GM12891 (cell line): ENCODE measurements at regions not wholly inside any gene's neighbourhood (a gene's known extent, or its start where the extent isn't known, plus 50 kb on each side); places are given as distances from the start of the nearest gene placed in this dataset.

Source experiments
- DNase-seq: peaks from one replicate; pipeline ENCODE4 v3.0.0; 2011; ENCODE audit warnings: low spot score; ENCODE audit not compliant: insufficient read length
- FAIRE-seq: peaks from 2 replicates; lab custom pipeline; 2011; peaks lifted over from hg19 to GRCh38; lab: Jason Lieb, UNC
- PAX5 ChIP-seq: IDR thresholded peaks from 2 replicates; pipeline ENCODE4 v1.6.1; 2011; ENCODE audit warnings: low read length, moderate library complexity, mild to moderate bottlenecking; ENCODE audit not compliant: insufficient read depth, severe bottlenecking
- POLR2A ChIP-seq: IDR thresholded peaks from 2 replicates; pipeline ENCODE4 v1.6.1; 2011; ENCODE audit warnings: low read depth, low read length, control low read depth
- POLR2AphosphoS5 ChIP-seq: IDR thresholded peaks from 2 replicates; pipeline ENCODE4 v1.6.1; 2011; ENCODE audit warnings: low read depth, low read length, control low read depth
- POU2F2 ChIP-seq: IDR thresholded peaks from 2 replicates; pipeline ENCODE4 v1.6.1; 2011; ENCODE audit warnings: low read depth, mild to moderate bottlenecking, control low read depth, low read length, moderate library complexity
- SPI1 ChIP-seq: IDR thresholded peaks from 2 replicates; pipeline ENCODE4 v1.6.1; 2011; ENCODE audit warnings: low read depth, low read length, control low read depth
- TAF1 ChIP-seq: IDR thresholded peaks from 2 replicates; pipeline ENCODE4 v1.6.1; 2011; ENCODE audit warnings: low read depth, low read length, control low read depth

- DNase-seq (no peak), FAIRE-seq (no peak)
- no peak for TF ChIP-seq PAX5
- no peak for TF ChIP-seq SPI1
- no peak for TF ChIP-seq POU2F2
- TF ChIP-seq POLR2A, result no peak
Measured at GRCh38 chr13:72599178-72599743, 128.2 kb downstream of the MZT1 start.

DNA sequence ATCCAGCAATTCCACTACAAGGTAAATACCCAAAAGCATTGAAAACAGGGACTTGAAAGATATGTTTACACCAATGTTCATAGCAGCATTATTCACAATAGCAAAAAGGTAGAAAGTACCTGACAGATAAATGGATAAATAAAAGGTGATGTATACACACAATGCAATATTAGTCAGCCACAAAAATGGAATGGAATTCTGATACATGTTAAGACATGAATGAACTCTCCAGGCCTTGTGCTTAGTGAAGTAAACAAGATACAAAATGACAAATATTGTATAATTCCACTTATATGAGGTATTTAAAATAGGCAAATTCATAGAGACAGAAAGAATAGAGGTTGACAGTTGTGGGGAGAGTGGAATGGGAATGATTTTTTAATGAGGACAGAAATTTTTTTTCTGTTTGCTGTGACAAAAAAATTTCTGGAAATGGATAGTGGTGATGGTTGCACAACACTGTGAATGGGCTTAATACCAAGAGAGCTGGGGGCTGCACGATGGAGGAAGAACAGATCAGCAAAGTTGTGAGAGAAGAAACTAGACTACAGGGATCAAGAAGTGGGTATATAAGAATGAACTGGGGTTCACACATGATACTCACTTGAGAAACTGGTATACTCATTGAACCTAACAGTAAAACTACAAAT is 137.2 kb downstream of the MZT1 start:
- FAIRE-seq (no peak), DNase-seq (no peak)
- TF ChIP-seq POLR2A, result no peak
- TF ChIP-seq SPI1, result no peak
- no peak for TF ChIP-seq POU2F2
- no peak for TF ChIP-seq POLR2AphosphoS5

- TF ChIP-seq POU2F2 (no peak), TAF1 (no peak), POLR2AphosphoS5 (no peak), SPI1 (no peak), POLR2A (no peak), PAX5 (no peak)
- DNase-seq, result no peak
- FAIRE-seq, result no peak
Measured at GRCh38 chr13:72586518-72586917, 140.9 kb downstream of the MZT1 start.

- TF ChIP-seq TAF1 (no peak), POU2F2 (no peak), POLR2AphosphoS5 (no peak), SPI1 (no peak), POLR2A (no peak), PAX5 (no peak)
- DNase-seq (no peak), FAIRE-seq (no peak)
Measured at GRCh38 chr13:72585254-72585653, 142.2 kb downstream of the MZT1 start.

GRCh38 chr13:72571191-72571590 is 156.2 kb downstream of the MZT1 start:
- DNase-seq, result no peak
- no peak for TF ChIP-seq POLR2AphosphoS5
- no peak for TF ChIP-seq PAX5
- no peak for TF ChIP-seq SPI1
- no peak for TF ChIP-seq POU2F2
- no peak for TF ChIP-seq POLR2A
- TF ChIP-seq TAF1, result no peak
- FAIRE-seq, result no peak

- DNase-seq (no peak), FAIRE-seq (no peak)
- no peak for TF ChIP-seq TAF1
- no peak for TF ChIP-seq POU2F2
- no peak for TF ChIP-seq POLR2AphosphoS5
- TF ChIP-seq POLR2A, result no peak
- TF ChIP-seq SPI1, result no peak
- TF ChIP-seq PAX5, result no peak
Measured at GRCh38 chr13:72570019-72570418, 157.4 kb downstream of the MZT1 start.

GRCh38 chr13:72567566-72567965 is 159.9 kb downstream of the MZT1 start:
- FAIRE-seq (no peak), DNase-seq (no peak)
- no peak for TF ChIP-seq POLR2AphosphoS5
- TF ChIP-seq POU2F2, result no peak
- no peak for TF ChIP-seq PAX5
- no peak for TF ChIP-seq TAF1
- no peak for TF ChIP-seq SPI1
- TF ChIP-seq POLR2A, result no peak

- no peak for DNase-seq
- no peak for TF ChIP-seq POLR2A
- TF ChIP-seq SPI1, result no peak
- no peak for TF ChIP-seq POLR2AphosphoS5
- TF ChIP-seq PAX5, result no peak
- TF ChIP-seq TAF1, result no peak
- TF ChIP-seq POU2F2, result no peak
- no peak for FAIRE-seq
Measured at GRCh38 chr13:72566526-72566925, 160.9 kb downstream of the MZT1 start.

DNA sequence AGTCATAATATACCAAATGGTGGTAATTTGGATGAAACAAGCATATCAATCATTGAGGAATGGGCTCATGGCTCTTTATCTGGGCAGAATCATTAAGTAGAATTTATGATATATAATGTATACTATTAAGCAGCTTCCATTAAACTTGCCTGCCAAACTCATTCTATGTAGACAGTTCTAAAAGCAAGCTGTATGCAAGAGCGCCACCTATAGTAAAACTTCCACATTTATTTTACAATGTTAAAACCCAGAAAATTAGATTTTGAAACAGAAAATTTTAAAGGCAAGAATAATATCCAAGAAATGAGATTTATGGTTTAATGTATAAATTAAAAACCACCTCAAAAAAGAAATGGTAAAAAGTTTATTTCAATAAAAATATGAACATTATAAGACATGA is 161.5 kb downstream of the MZT1 start:
- FAIRE-seq (no peak), DNase-seq (no peak)
- TF ChIP-seq SPI1 (no peak), POLR2A (no peak), PAX5 (no peak), TAF1 (no peak), POU2F2 (no peak), POLR2AphosphoS5 (no peak)

- FAIRE-seq, result no peak
- DNase-seq, result no peak
- TF ChIP-seq POLR2A (no peak), TAF1 (no peak), POLR2AphosphoS5 (no peak), PAX5 (no peak), SPI1 (no peak), POU2F2 (no peak)
Measured at GRCh38 chr13:72562686-72563085, 164.7 kb downstream of the MZT1 start.
